Renal pelvis (tissue), 1 donor: ENCODE measurements at regions not wholly inside any gene's neighbourhood (a gene's known extent, or its start where the extent isn't known, plus 50 kb on each side); places are given as distances from the start of the nearest gene placed in this dataset.
"Not testable (repeated sequence)": the region's sequence is repeated elsewhere in the genome, so short reads cannot be mapped to it uniquely, and the experiment has no call there.

Experiments
- DNase-seq: peaks from one replicate; pipeline ENCODE4 v3.0.0-alpha.2; 2013

- no peak for DNase-seq
These were observed 188.3 kb downstream of the MIB1 start for GRCh38 chr18:21928925-21929324.

GRCh38 chr18:21930177-21930576 is 189.6 kb downstream of the MIB1 start:
- DNase-seq: peak; percentile 39

- no peak for DNase-seq
These were observed 193.6 kb downstream of the MIB1 start for GRCh38 chr18:21933931-21934765.

GRCh38 chr18:21934766-21935015 is 194.1 kb downstream of the MIB1 start:
- no peak for DNase-seq

- DNase-seq: no peak
These were observed 202.9 kb downstream of the MIB1 start for GRCh38 chr18:21943456-21943855.

- no peak for DNase-seq
These were observed 208.9 kb downstream of the MIB1 start for GRCh38 chr18:21949326-21950015.

GRCh38 chr18:21955757-21956652 is 213.4 kb upstream of the GATA6 start:
- DNase-seq: peak; percentile 58

- DNase-seq: no peak
These were observed 211.1 kb upstream of the GATA6 start for GRCh38 chr18:21958263-21958662.

GRCh38 chr18:21958707-21959450 is 210.5 kb upstream of the GATA6 start:
- DNase-seq: no peak

GRCh38 chr18:21960189-21960588 is 209.2 kb upstream of the GATA6 start:
- no peak for DNase-seq

GRCh38 chr18:21963336-21963735 is 206.1 kb upstream of the GATA6 start:
- no peak for DNase-seq

GRCh38 chr18:21968338-21968737 is 201.1 kb upstream of the GATA6 start:
- no peak for DNase-seq

GRCh38 chr18:21972281-21972680 is 197.1 kb upstream of the GATA6 start:
- DNase-seq: no peak

- not testable (repeated sequence) for DNase-seq
These were observed 193.4 kb upstream of the GATA6 start for GRCh38 chr18:21975954-21976353.

- no peak for DNase-seq
These were observed 190.7 kb upstream of the GATA6 start for GRCh38 chr18:21978546-21979170.

GRCh38 chr18:21979171-21979560 is 190.2 kb upstream of the GATA6 start:
- DNase-seq: peak; percentile 30

- DNase-seq: no peak
These were observed 189.6 kb upstream of the GATA6 start for GRCh38 chr18:21979759-21980158.

GRCh38 chr18:21980744-21981143 is 188.6 kb upstream of the GATA6 start:
- DNase-seq: no peak

GRCh38 chr18:21981489-21981888 is 187.9 kb upstream of the GATA6 start:
- DNase-seq: not testable (repeated sequence)

GRCh38 chr18:21991081-21991534 is 178.3 kb upstream of the GATA6 start:
- no peak for DNase-seq

GRCh38 chr18:21991886-21992285 is 177.5 kb upstream of the GATA6 start:
- no peak for DNase-seq
